A673 (cell line): ENCODE measurements at regions not wholly inside any gene's neighbourhood (a gene's known extent, or its start where the extent isn't known, plus 50 kb on each side); places are given as distances from the start of the nearest gene placed in this dataset.

Source experiments
- EZH2 ChIP-seq: fragments of 200-600 bp; sonication (generic); IDR thresholded peaks from 2 replicates; pipeline ENCODE4 v1.6.1; 2017; ENCODE audit warnings: borderline replicate concordance, low read depth, mild to moderate bottlenecking, mixed read lengths, antibody characterized with exemption, low read length; ENCODE audit not compliant: poor library complexity, severe bottlenecking
- TF ChIP-seq, protein P1 (sequence below): fragments of 300-800, 200-600 bp; sonication (generic); conservative IDR thresholded peaks from 2 replicates; pipeline ENCODE4 v1.5.1; 2017; ENCODE audit warnings: low read depth, mild to moderate bottlenecking, antibody characterized with exemption, low read length, moderate library complexity, mixed read lengths

DNA sequence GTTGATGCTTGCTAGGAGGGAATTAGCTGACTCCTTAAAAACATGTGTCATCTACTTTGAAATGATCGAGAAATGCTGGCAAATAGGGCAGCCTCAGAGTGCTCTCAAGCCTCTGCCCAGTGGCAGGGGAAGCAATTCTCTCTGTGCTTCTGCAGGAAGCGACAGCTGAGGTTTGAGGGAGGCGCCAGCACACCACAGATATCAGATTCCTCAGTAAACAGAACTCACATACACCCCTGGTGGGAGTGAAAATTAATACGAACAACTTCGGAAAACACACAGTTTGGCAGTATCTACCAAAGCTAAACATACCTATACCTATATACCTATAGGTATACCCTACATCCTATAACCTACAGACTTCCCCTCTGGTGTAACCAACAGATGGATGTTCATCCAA, 61.3 kb downstream of the NSMCE3 start:
- TF ChIP-seq, protein P1, sequence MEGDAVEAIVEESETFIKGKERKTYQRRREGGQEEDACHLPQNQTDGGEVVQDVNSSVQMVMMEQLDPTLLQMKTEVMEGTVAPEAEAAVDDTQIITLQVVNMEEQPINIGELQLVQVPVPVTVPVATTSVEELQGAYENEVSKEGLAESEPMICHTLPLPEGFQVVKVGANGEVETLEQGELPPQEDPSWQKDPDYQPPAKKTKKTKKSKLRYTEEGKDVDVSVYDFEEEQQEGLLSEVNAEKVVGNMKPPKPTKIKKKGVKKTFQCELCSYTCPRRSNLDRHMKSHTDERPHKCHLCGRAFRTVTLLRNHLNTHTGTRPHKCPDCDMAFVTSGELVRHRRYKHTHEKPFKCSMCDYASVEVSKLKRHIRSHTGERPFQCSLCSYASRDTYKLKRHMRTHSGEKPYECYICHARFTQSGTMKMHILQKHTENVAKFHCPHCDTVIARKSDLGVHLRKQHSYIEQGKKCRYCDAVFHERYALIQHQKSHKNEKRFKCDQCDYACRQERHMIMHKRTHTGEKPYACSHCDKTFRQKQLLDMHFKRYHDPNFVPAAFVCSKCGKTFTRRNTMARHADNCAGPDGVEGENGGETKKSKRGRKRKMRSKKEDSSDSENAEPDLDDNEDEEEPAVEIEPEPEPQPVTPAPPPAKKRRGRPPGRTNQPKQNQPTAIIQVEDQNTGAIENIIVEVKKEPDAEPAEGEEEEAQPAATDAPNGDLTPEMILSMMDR, result no peak
- TF ChIP-seq EZH2, result no peak
